C4-2B (cell line): ENCODE measurements at regions not wholly inside any gene's neighbourhood (a gene's known extent, or its start where the extent isn't known, plus 50 kb on each side); places are given as distances from the start of the nearest gene placed in this dataset.

Experiments
- CTCF ChIP-seq: fragments of 450-650 bp; conservative IDR thresholded peaks from 2 replicates; pipeline ENCODE4 v1.5.1; 2017; ENCODE audit warnings: mild to moderate bottlenecking
- ZFX ChIP-seq: fragments of 450-650 bp; IDR thresholded peaks from 2 replicates; pipeline ENCODE4 v1.6.1; 2017

- no peak for TF ChIP-seq CTCF
- TF ChIP-seq ZFX, result no peak
Observed at GRCh38 chr4:13093170-13093569, 391.0 kb downstream of the RAB28 start.
